HepG2 (cell line): ENCODE measurements at regions not wholly inside any gene's neighbourhood (a gene's known extent, or its start where the extent isn't known, plus 50 kb on each side); places are given as distances from the start of the nearest gene placed in this dataset.
A peak's percentile ranks its signal among the peaks of the same experiment; 100 is the strongest.
"Not testable (repeated sequence)": the region's sequence is repeated elsewhere in the genome, so short reads cannot be mapped to it uniquely, and the experiment has no call there.

ENCODE experiments used
- ATAC-seq: fragments of 200-7000 bp; cut with Tn5 transposase; 3 replicates; pipeline ENCODE4 v1.9.1; 2020; ENCODE audit warnings: mild to moderate bottlenecking, moderate library complexity
- BruUV-seq: library from RNA; stranded (reverse); fragments of 400-500 nt; replicated peaks from 2 replicates; lab custom pipeline; 2021; lab: Mats Ljungman, UMichigan
- CTCF ChIA-PET: fragments of 300-600 bp; formaldehyde crosslinking; extraction: SDS; loops from one replicate; lab custom pipeline; 2021; ENCODE audit warnings: low total read pairs, inconsistent platforms, low intra/inter-chr PET ratio; lab: Yijun Ruan, JAX
- POLR2A ChIA-PET: fragments of 350-600 bp; sonication (Branson Sonifier 250); formaldehyde crosslinking; loops from one replicate; lab custom pipeline; 2020; ENCODE audit warnings: antibody characterized with exemption, inconsistent platforms; lab: Yijun Ruan, JAX
- DNase-seq: peaks from one replicate; pipeline ENCODE4 v3.0.0-alpha.2; 2015; ENCODE audit warnings: low spot score
- FAIRE-seq: peaks from 3 replicates; lab custom pipeline; 2011; peaks lifted over from hg19 to GRCh38; lab: Jason Lieb, UNC
- H2AFZ ChIP-seq: one replicate; pipeline ENCODE4 v1.6.1; 2011; ENCODE audit warnings: low read length, inconsistent platforms
- H3K27ac ChIP-seq: fragments of 300-600 bp; 3 replicates; pipeline ENCODE4 v1.8.0; 2011; ENCODE audit warnings: mixed run types, mild to moderate bottlenecking, mixed read lengths, low read length, inconsistent platforms; ENCODE audit not compliant: insufficient read depth; ENCODE audit errors: extremely low read length
- H3K27me3 ChIP-seq, 2 experiments: fragments of 200-600 bp in 1 of 2; 2 replicates in 1 of 2; 3 replicates in 1 of 2; pipeline versions ENCODE4 v1.6.0 to v1.8.0; 2011; ENCODE audit warnings: low read length in 2 of 2, mild to moderate bottlenecking in 2 of 2, moderate library complexity in 2 of 2, inconsistent platforms in 1 of 2; ENCODE audit not compliant: insufficient read depth in 2 of 2, control insufficient read depth in 1 of 2
- H3K36me3 ChIP-seq, 2 experiments: fragments of 200-600 bp in 1 of 2; replicated peaks in 1 of 2; 2 replicates in 1 of 2; 3 replicates in 1 of 2; pipeline versions ENCODE4 v1.5.1 to v1.8.0; 2011; ENCODE audit warnings: low read length in 2 of 2, inconsistent platforms in 1 of 2; ENCODE audit not compliant: insufficient read depth in 2 of 2, control insufficient read depth in 1 of 2
- H3K4me1 ChIP-seq: 2 replicates; pipeline ENCODE4 v1.5.1; 2012; ENCODE audit warnings: low read length, inconsistent platforms; ENCODE audit not compliant: insufficient read depth
- H3K4me2 ChIP-seq: 2 replicates; pipeline ENCODE4 v1.6.0; 2011; ENCODE audit warnings: low read depth, low read length, inconsistent platforms
- H3K4me3 ChIP-seq, 3 experiments: fragments of 200-600 bp in 1 of 3; sonication (generic), shearing (Covaris generic) in 1 of 3; replicated peaks in 1 of 3; 2 replicates each; pipeline ENCODE4 v1.5.1; 2011 to 2016; ENCODE audit warnings: low read length in 3 of 3, inconsistent platforms in 2 of 3, low read depth in 2 of 3, mild to moderate bottlenecking in 2 of 3, control low read depth in 1 of 3, mixed read lengths in 1 of 3; ENCODE audit not compliant: insufficient read depth in 1 of 3
- H3K79me2 ChIP-seq: one replicate; pipeline ENCODE4 v1.6.1; 2011; ENCODE audit warnings: low read length, inconsistent platforms; ENCODE audit not compliant: insufficient read depth
- H3K9ac ChIP-seq: 2 replicates; pipeline ENCODE4 v1.6.0; 2011; ENCODE audit warnings: mild to moderate bottlenecking, low read depth, low read length, inconsistent platforms; ENCODE audit not compliant: insufficient read depth
- H3K9me3 ChIP-seq: 2 replicates; pipeline ENCODE4 v1.5.1; 2012; ENCODE audit warnings: mild to moderate bottlenecking, low read length
- H4K20me1 ChIP-seq: 2 replicates; pipeline ENCODE4 v1.6.0; 2011; ENCODE audit warnings: inconsistent platforms, mild to moderate bottlenecking, low read length, moderate library complexity; ENCODE audit not compliant: insufficient read depth
- CHD2 ChIP-seq: IDR thresholded peaks from 2 replicates; pipeline ENCODE4 v1.6.1; 2011; ENCODE audit warnings: low read depth, low read length, improper control_type of control experiment
- DRAP1 ChIP-seq: IDR thresholded peaks from 2 replicates; pipeline ENCODE4 v1.6.1; 2016; ENCODE audit warnings: missing genetic modification reagents, missing compliant biosample characterization
- ZNF629 ChIP-seq: sonication (generic); formaldehyde crosslinking; conservative IDR thresholded peaks from 2 replicates; pipeline ENCODE4 v1.5.0; 2020; ENCODE audit warnings: missing genetic modification reagents
- ZNF746 ChIP-seq: sonication (generic); formaldehyde crosslinking; IDR thresholded peaks from 2 replicates; pipeline ENCODE4 v1.8.0; 2022; ENCODE audit warnings: mild to moderate bottlenecking, missing genetic modification reagents
- WGBS: methylation state at CpG from one replicate; pipeline ENCODE4 v1.1.6; 2017; ENCODE audit warnings: low lambda C conversion rate; 5-methylcytosine and 5-hydroxymethylcytosine counted together
- in situ Hi-C: cut with HindIII; loops from 2 replicates; pipeline ENCODE4 v1.10.0; 2017; ENCODE audit warnings: low pct_unique_long_range_greater_than_20kb; ENCODE audit not compliant: extremely low pct_ligation_motif_present
- intact Hi-C: fragments of 100-400 bp; cut with micrococcal nuclease; formaldehyde crosslinking; loops from one replicate; pipeline ENCODE4 v1.10.0; 2022; ENCODE audit not compliant: unreplicated experiment

DNA sequence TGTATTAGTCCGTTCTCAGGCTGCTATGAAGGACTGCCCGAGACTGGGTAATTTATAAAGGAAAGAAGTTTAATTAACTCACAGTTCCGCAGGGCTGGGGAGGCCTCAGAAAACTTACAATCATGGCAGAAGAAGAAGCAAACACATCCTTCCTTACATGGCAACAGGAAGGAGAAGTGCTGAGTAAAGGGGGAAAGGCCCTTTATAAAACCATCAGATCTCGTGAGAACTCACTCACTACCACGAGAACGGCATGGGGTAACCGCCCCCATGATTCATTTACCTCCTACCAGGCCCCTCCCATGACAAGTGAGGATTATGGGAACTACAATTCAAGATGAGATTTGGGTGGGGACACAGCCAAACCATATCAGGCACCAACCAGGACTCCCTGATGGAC lies 51.4 kb upstream of the PAX7 start:
- intact Hi-C loops, H3K4me1 ChIP-seq, H3K27ac ChIP-seq, H3K9ac ChIP-seq, BruUV-seq, H3K36me3 ChIP-seq, POLR2A ChIA-PET, H4K20me1 ChIP-seq, H3K27me3 ChIP-seq, H3K4me2 ChIP-seq, H3K4me3 ChIP-seq, H3K79me2 ChIP-seq, H3K9me3 ChIP-seq, H2AFZ ChIP-seq, DNase-seq, CTCF ChIA-PET, FAIRE-seq, in situ Hi-C loops, ATAC-seq: not testable (repeated sequence)
- peak; percentile 82 for TF ChIP-seq CHD2
- 26% methylated on average over 7 of the region's 7 CpGs for WGBS

GRCh38 chr1:18580047-18580446 lies 50.6 kb upstream of the PAX7 start:
- no peak overlapping the region for H3K4me3 ChIP-seq
- no peak for ATAC-seq
- in situ Hi-C loops, result no loop called here
- no peak overlapping the region for H3K9ac ChIP-seq
- DNase-seq, result no peak
- H3K4me1 ChIP-seq, result no peaks in the 10 kb centered on the region
- H3K27me3 ChIP-seq, result no peaks in the 10 kb centered on the region; a peak in 1 of 5 replicates
- no peaks in the 10 kb centered on the region for H3K9me3 ChIP-seq
- TF ChIP-seq DRAP1 (CRISPR knock-in tag), result no peak
- no peak for TF ChIP-seq ZNF746 (CRISPR knock-in tag)
- TF ChIP-seq ZNF629 (CRISPR knock-in tag), result 0 out of 2 replicates have a peak, but pooled peaks have one; percentile 10
- CTCF ChIA-PET, result interaction anchor here (1.3 kb wide), 1 partner anchor 280 kb away, joined by 6 read pairs; no protein-coding TSS in a partner anchor
- H3K4me2 ChIP-seq, result no peak overlapping the region
- BruUV-seq, result no TSS peak
- H3K36me3 ChIP-seq, result no peaks in the 10 kb centered on the region
- intact Hi-C loops, result no loop called here
- no peak overlapping the region for H2AFZ ChIP-seq
- H4K20me1 ChIP-seq, result peaks cover 4% of the 10 kb centered on the region; the same call in 1 of the 2 replicates
- 43% methylated on average over 1 of the region's 7 CpGs for WGBS
- FAIRE-seq, result no peak
- H3K27ac ChIP-seq, result no peak overlapping the region
- POLR2A ChIA-PET, result no interaction called here
- no peaks in the 10 kb centered on the region for H3K79me2 ChIP-seq
